ENCODE measurements at regions not wholly inside any gene's neighbourhood (a gene's known extent, or its start where the extent isn't known, plus 50 kb on each side); places are given as distances from the start of the nearest gene placed in this dataset.

- TF ChIP-seq CTCF (conservative IDR thresholded peaks at IDR 0.05) (no peak), ZFX (IDR thresholded peaks at IDR 0.05) (no peak)
Observed at GRCh38 chr6:54655162-54655561, 191.4 kb upstream of the FAM83B start.
